KG1 (cell line): ENCODE measurements at regions not wholly inside any gene's neighbourhood (a gene's known extent, or its start where the extent isn't known, plus 50 kb on each side); places are given as distances from the start of the nearest gene placed in this dataset.

ENCODE experiments used
- DNase-seq: peaks from one replicate; lab custom pipeline; 2025; lab: John Stamatoyannopoulos, UW

- no peak for DNase-seq
These were observed 119.0 kb downstream of the SUCNR1 start for GRCh38 chr3:151992326-151993041.

- no peak for DNase-seq
These were observed 121.6 kb downstream of the SUCNR1 start for GRCh38 chr3:151995091-151995490.

GRCh38 chr3:151998744-151999143, 125.3 kb downstream of the SUCNR1 start:
- no peak for DNase-seq

GRCh38 chr3:151999936-152000335, 126.5 kb downstream of the SUCNR1 start:
- DNase-seq = no peak

GRCh38 chr3:152011812-152012735, 138.6 kb downstream of the SUCNR1 start:
- no peak for DNase-seq

- no peak for DNase-seq
These were observed 146.1 kb downstream of the SUCNR1 start for GRCh38 chr3:152019508-152019907.

- DNase-seq = no peak
These were observed 148.6 kb downstream of the SUCNR1 start for GRCh38 chr3:152021951-152022461.

- DNase-seq = no peak
These were observed 152.7 kb downstream of the SUCNR1 start for GRCh38 chr3:152026033-152026556.

- no peak for DNase-seq
These were observed 156.9 kb downstream of the SUCNR1 start for GRCh38 chr3:152030320-152030719.

GRCh38 chr3:152031321-152031720, 157.9 kb downstream of the SUCNR1 start:
- no peak for DNase-seq

GRCh38 chr3:152037297-152037696, 163.9 kb downstream of the SUCNR1 start:
- no peak for DNase-seq

- no peak for DNase-seq
These were observed 164.5 kb downstream of the SUCNR1 start for GRCh38 chr3:152037953-152038352.

- no peak for DNase-seq
These were observed 165.0 kb downstream of the SUCNR1 start for GRCh38 chr3:152038490-152038889.

- no peak for DNase-seq
These were observed 166.4 kb downstream of the SUCNR1 start for GRCh38 chr3:152039887-152040286.

GRCh38 chr3:152040319-152040718, 166.9 kb downstream of the SUCNR1 start:
- DNase-seq = no peak

GRCh38 chr3:152043620-152044019, 170.2 kb downstream of the SUCNR1 start:
- DNase-seq = no peak

GRCh38 chr3:152046280-152046679, 172.8 kb downstream of the SUCNR1 start:
- DNase-seq = no peak

- DNase-seq = no peak
These were observed 174.0 kb downstream of the SUCNR1 start for GRCh38 chr3:152047465-152047864.

GRCh38 chr3:152048831-152049230, 175.4 kb downstream of the SUCNR1 start:
- DNase-seq = no peak

GRCh38 chr3:152050903-152051302, 177.5 kb downstream of the SUCNR1 start:
- no peak for DNase-seq

GRCh38 chr3:152051501-152052404, 178.3 kb downstream of the SUCNR1 start:
- no peak for DNase-seq

GRCh38 chr3:152053866-152054265, 180.4 kb downstream of the SUCNR1 start:
- DNase-seq = no peak
